Testis (tissue), 2 donors: ENCODE measurements at regions not wholly inside any gene's neighbourhood (a gene's known extent, or its start where the extent isn't known, plus 50 kb on each side); places are given as distances from the start of the nearest gene placed in this dataset.

Source experiments
- DNase-seq: peaks from one replicate; pipeline ENCODE4 v3.0.0-alpha.2; 2019
- H3K27ac ChIP-seq, 2 donors: fragments of 200-600 bp; sonication (generic); one replicate each; pipeline ENCODE4 v1.5.1; 2019
- H3K27me3 ChIP-seq: fragments of 200-600 bp; sonication (generic); one replicate; pipeline ENCODE4 v1.5.1; 2019
- H3K36me3 ChIP-seq: fragments of 200-600 bp; sonication (generic); one replicate; pipeline ENCODE4 v1.5.1; 2017; ENCODE audit warnings: low read depth; ENCODE audit errors: missing control alignments
- H3K4me1 ChIP-seq: fragments of 200-600 bp; sonication (generic); one replicate; pipeline ENCODE4 v1.5.1; 2019
- H3K4me3 ChIP-seq, 2 donors: fragments of 200-600 bp; sonication (generic); one replicate each; pipeline ENCODE4 v1.5.1; 2017 to 2019
- H3K9me3 ChIP-seq: fragments of 200-600 bp; sonication (generic); one replicate; pipeline ENCODE4 v1.5.1; 2017
- POLR2A ChIP-seq: fragments of 450-650 bp; IDR thresholded peaks from one replicate; pipeline ENCODE4 v1.6.1; 2017; ENCODE audit warnings: antibody characterized with exemption, mild to moderate bottlenecking, moderate library complexity
- WGBS, 2 donors: methylation state at CpG; one replicate each; pipeline ENCODE4 v1.1.5; 2018; 5-methylcytosine and 5-hydroxymethylcytosine counted together
- intact Hi-C: fragments of 100-400 bp; cut with DNase I; formaldehyde crosslinking; loops from one replicate; pipeline ENCODE4 v1.15.1; 2023; ENCODE audit warnings: low total_unique reads
- TF ChIP-seq, protein P1 (sequence below), 3 experiments: fragments of 450-650 bp in 2 of 3; fragments of 200-600 bp in 1 of 3; sonication (generic) in 1 of 3; IDR thresholded peaks; one replicate each; pipeline ENCODE4 v1.5.1; 2016 to 2019; ENCODE audit warnings: antibody characterized with exemption in 3 of 3, mild to moderate bottlenecking in 2 of 3, moderate library complexity in 1 of 3

DNA sequence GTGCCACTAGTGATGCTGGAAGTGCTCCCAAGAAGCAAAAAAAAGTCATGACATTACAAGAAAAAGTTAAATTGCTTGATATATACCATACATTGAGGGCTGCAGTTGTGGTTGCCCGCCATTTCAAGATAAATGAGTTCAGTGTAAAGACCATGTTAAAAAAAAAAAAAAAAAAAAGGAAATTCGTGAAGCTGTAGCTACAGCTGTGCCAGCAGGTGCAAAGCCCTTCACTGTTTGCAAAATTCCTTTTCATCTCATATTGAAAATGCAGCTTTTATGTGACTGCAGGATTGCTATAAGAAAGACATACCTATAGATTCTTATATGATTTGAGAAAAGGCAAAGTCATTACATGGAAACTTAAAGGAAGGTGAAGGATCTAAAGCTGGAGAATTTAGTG, 179.6 kb upstream of the POU5F2 start:
- TF ChIP-seq POLR2A = no peak
- TF ChIP-seq, protein P1, sequence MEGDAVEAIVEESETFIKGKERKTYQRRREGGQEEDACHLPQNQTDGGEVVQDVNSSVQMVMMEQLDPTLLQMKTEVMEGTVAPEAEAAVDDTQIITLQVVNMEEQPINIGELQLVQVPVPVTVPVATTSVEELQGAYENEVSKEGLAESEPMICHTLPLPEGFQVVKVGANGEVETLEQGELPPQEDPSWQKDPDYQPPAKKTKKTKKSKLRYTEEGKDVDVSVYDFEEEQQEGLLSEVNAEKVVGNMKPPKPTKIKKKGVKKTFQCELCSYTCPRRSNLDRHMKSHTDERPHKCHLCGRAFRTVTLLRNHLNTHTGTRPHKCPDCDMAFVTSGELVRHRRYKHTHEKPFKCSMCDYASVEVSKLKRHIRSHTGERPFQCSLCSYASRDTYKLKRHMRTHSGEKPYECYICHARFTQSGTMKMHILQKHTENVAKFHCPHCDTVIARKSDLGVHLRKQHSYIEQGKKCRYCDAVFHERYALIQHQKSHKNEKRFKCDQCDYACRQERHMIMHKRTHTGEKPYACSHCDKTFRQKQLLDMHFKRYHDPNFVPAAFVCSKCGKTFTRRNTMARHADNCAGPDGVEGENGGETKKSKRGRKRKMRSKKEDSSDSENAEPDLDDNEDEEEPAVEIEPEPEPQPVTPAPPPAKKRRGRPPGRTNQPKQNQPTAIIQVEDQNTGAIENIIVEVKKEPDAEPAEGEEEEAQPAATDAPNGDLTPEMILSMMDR (IDR thresholded peaks at IDR 0.05) = no peak
- Histone ChIP-seq H3K27ac (no peak overlapping the region), H3K27me3 (no peaks in the 10 kb centered on the region), H3K4me3 (no peak overlapping the region), H3K36me3 (no peaks in the 10 kb centered on the region), H3K4me1 (no peaks in the 10 kb centered on the region), H3K9me3 (no peaks in the 10 kb centered on the region)
- 89 to 100% methylated on average over 2 of the region's 2 CpGs for WGBS, 2 donors
- no peak for DNase-seq
- intact Hi-C loops = no loop called here

DNA sequence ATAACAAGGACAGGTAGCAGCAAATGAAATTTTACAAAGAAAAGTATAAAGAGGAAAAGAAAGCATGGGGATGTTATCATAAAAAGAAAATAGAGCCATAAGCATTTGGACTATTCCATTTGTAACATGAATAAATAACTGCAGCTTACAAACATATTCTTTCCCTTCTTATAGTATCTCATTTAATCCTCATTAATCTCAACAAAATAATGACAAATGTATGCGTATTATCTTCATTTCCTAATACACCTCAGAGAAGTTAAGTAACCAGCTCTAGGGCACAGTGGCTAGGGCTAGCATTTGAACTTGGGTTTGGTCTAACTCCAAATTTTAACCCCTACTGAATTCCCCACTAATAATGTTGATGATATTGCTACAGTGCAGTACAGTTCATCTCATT, 175.5 kb upstream of the POU5F2 start:
- Histone ChIP-seq H3K4me3 (no peak overlapping the region), H3K36me3 (no peaks in the 10 kb centered on the region), H3K27me3 (no peaks in the 10 kb centered on the region), H3K9me3 (no peaks in the 10 kb centered on the region), H3K4me1 (no peaks in the 10 kb centered on the region), H3K27ac (no peak overlapping the region)
- WGBS, 2 donors = 92 to 96% methylated on average over 1 of the region's 1 CpG
- intact Hi-C loops = no loop called here
- DNase-seq = no peak
- no peak for TF ChIP-seq POLR2A
- TF ChIP-seq, protein P1 (IDR thresholded peaks at IDR 0.05) = no peak

DNA sequence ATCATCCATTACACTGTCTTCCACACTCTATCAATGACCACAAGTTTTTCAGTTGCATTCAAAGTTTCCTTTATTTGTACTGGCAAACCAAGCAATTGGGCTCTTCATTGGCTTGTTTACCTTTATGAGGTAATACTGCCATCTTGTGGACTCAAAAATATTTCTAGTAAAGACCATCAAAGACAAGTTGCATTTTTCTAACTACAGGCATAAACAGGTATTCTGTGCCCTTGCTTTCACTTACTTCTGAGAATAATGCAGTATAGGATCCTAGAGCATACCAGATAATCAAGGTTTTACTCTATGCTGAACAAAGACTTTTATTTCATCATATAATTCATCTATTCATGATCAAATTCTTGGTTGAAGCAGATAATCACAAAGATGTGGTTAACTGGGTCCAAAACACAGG, 173.7 kb upstream of the POU5F2 start:
- H3K27ac ChIP-seq = no peak overlapping the region
- DNase-seq = no peak
- intact Hi-C loops = no loop called here
- no peaks in the 10 kb centered on the region for H3K4me1 ChIP-seq
- H3K36me3 ChIP-seq = no peaks in the 10 kb centered on the region
- no peak overlapping the region for H3K4me3 ChIP-seq
- H3K9me3 ChIP-seq = no peaks in the 10 kb centered on the region
- H3K27me3 ChIP-seq = no peaks in the 10 kb centered on the region
- TF ChIP-seq, protein P1 (IDR thresholded peaks at IDR 0.05) = peak in 2 of 3 experiments; percentile 24 to 35
- no peak for TF ChIP-seq POLR2A

- Histone ChIP-seq H3K36me3 (no peaks in the 10 kb centered on the region), H3K27ac (no peak overlapping the region), H3K27me3 (no peaks in the 10 kb centered on the region), H3K4me1 (no peaks in the 10 kb centered on the region), H3K4me3 (no peak overlapping the region), H3K9me3 (no peaks in the 10 kb centered on the region)
- WGBS, 2 donors = 62 to 69% methylated on average over 2 of the region's 2 CpGs
- intact Hi-C loops = no loop called here
- DNase-seq = no peak
- no peak for TF ChIP-seq POLR2A
- TF ChIP-seq, protein P1 (IDR thresholded peaks at IDR 0.05) = no peak
Measured at GRCh38 chr5:93911609-93912008, 170.2 kb upstream of the POU5F2 start.

GRCh38 chr5:93909356-93909755, 168.0 kb upstream of the POU5F2 start:
- intact Hi-C loops = no loop called here

More at GRCh38 chr5:93909356-93909755, 168.0 kb upstream of the POU5F2 start:
- Histone ChIP-seq H3K36me3 (no peaks in the 10 kb centered on the region), H3K27ac (no peak overlapping the region), H3K4me1 (no peaks in the 10 kb centered on the region), H3K27me3 (no peaks in the 10 kb centered on the region), H3K4me3 (no peak overlapping the region), H3K9me3 (no peaks in the 10 kb centered on the region)
- 78 to 79% methylated on average over 1 of the region's 1 CpG for WGBS, 2 donors
- TF ChIP-seq POLR2A = no peak
- TF ChIP-seq, protein P1 (IDR thresholded peaks at IDR 0.05) = no peak
- no peak for DNase-seq
